ENCODE measurements at regions not wholly inside any gene's neighbourhood (a gene's known extent, or its start where the extent isn't known, plus 50 kb on each side); places are given as distances from the start of the nearest gene placed in this dataset.

DNA sequence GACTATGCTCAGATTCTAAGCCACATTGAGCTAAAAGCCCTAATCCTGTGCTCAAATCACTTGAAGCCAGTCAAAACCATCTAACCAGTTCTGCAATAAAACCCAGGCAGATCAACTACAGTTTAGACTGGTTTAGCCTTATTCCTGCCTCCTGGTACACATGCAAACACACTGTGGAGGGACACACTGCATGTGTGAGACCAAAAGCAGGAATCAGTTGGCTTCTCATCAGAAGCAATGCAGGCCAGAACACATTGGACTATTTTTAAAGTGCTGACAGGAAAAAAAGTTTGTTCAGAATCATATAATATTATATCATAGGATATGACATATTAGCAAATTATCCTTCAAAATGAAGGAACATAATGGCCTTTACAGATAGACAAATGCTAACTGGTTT is 52.5 kb upstream of the NT5C1B start:
- BruUV-seq (replicated peaks): no TSS peak
- no peak overlapping the region for H3K4me3 ChIP-seq (replicated peaks in 1 of 3; ENCODE audit: insufficient read depth in 1 of 3, low read depth in 2 of 3, low read length in 3 of 3)
- no peaks in the 10 kb centered on the region for H3K4me1 ChIP-seq (ENCODE audit: insufficient read depth, low read length)
- no peak for FAIRE-seq
- H3K4me2 ChIP-seq (ENCODE audit: low read depth, low read length): no peak overlapping the region
- no peaks in the 10 kb centered on the region for H3K79me2 ChIP-seq (ENCODE audit: insufficient read depth, low read length)
- no peak for ATAC-seq
- H4K20me1 ChIP-seq (ENCODE audit: insufficient read depth, low read length): no peaks in the 10 kb centered on the region
- no peak overlapping the region for H2AFZ ChIP-seq (ENCODE audit: low read length)
- no peaks in the 10 kb centered on the region for H3K27me3 ChIP-seq (ENCODE audit: control insufficient read depth in 1 of 2, insufficient read depth in 2 of 2, low read length in 2 of 2)
- DNase-seq (ENCODE audit: low spot score): no peak
- CTCF ChIA-PET (ENCODE audit: low intra/inter-chr PET ratio, low total read pairs): no interaction called here
- intact Hi-C loops (cut with micrococcal nuclease; ENCODE audit: unreplicated experiment): no loop called here
- POLR2A ChIA-PET: no interaction called here
- no peak overlapping the region for H3K9ac ChIP-seq (ENCODE audit: insufficient read depth, low read depth, low read length)
- H3K9me3 ChIP-seq (ENCODE audit: low read length): peaks cover under 1% of the 10 kb centered on the region; the same call in 1 of the 2 replicates
- in situ Hi-C loops (cut with HindIII; ENCODE audit: extremely low pct_ligation_motif_present, low pct_unique_long_range_greater_than_20kb): no loop called here
- H3K36me3 ChIP-seq (replicated peaks in 1 of 2; ENCODE audit: control insufficient read depth in 1 of 2, insufficient read depth in 2 of 2, low read length in 2 of 2): no peaks in the 10 kb centered on the region
- no peak overlapping the region for H3K27ac ChIP-seq (ENCODE audit: extremely low read length, insufficient read depth, low read length)
- TF ChIP-seq, protein P1, sequence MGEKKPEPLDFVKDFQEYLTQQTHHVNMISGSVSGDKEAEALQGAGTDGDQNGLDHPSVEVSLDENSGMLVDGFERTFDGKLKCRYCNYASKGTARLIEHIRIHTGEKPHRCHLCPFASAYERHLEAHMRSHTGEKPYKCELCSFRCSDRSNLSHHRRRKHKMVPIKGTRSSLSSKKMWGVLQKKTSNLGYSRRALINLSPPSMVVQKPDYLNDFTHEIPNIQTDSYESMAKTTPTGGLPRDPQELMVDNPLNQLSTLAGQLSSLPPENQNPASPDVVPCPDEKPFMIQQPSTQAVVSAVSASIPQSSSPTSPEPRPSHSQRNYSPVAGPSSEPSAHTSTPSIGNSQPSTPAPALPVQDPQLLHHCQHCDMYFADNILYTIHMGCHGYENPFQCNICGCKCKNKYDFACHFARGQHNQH (CRISPR knock-in tag; IDR thresholded peaks at IDR 0.05): no peak
- TF ChIP-seq, protein P2, sequence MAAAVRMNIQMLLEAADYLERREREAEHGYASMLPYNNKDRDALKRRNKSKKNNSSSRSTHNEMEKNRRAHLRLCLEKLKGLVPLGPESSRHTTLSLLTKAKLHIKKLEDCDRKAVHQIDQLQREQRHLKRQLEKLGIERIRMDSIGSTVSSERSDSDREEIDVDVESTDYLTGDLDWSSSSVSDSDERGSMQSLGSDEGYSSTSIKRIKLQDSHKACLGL (CRISPR knock-in tag; IDR thresholded peaks at IDR 0.05): no peak
- no peak for TF ChIP-seq MAF1 (CRISPR knock-in tag; IDR thresholded peaks at IDR 0.05; ENCODE audit: borderline replicate concordance)
- TF ChIP-seq EHMT2 (IDR thresholded peaks at IDR 0.05; ENCODE audit: borderline replicate concordance, low read depth, low read length): no peak
- no peak for TF ChIP-seq MXD4 (CRISPR knock-in tag; IDR thresholded peaks at IDR 0.05)
- no peak for TF ChIP-seq CHD4 (IDR thresholded peaks at IDR 0.05; ENCODE audit: borderline replicate concordance, low read length)
- TF ChIP-seq, protein P3, sequence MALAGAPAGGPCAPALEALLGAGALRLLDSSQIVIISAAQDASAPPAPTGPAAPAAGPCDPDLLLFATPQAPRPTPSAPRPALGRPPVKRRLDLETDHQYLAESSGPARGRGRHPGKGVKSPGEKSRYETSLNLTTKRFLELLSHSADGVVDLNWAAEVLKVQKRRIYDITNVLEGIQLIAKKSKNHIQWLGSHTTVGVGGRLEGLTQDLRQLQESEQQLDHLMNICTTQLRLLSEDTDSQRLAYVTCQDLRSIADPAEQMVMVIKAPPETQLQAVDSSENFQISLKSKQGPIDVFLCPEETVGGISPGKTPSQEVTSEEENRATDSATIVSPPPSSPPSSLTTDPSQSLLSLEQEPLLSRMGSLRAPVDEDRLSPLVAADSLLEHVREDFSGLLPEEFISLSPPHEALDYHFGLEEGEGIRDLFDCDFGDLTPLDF (CRISPR knock-in tag; IDR thresholded peaks at IDR 0.05): no peak
- TF ChIP-seq AGO2 (optimal IDR thresholded peaks at IDR 0.05; ENCODE audit: low read depth, low read length): no peak
- no peak for TF ChIP-seq ZNF557 (CRISPR knock-in tag; IDR thresholded peaks at IDR 0.05)
- TF ChIP-seq, protein P4, sequence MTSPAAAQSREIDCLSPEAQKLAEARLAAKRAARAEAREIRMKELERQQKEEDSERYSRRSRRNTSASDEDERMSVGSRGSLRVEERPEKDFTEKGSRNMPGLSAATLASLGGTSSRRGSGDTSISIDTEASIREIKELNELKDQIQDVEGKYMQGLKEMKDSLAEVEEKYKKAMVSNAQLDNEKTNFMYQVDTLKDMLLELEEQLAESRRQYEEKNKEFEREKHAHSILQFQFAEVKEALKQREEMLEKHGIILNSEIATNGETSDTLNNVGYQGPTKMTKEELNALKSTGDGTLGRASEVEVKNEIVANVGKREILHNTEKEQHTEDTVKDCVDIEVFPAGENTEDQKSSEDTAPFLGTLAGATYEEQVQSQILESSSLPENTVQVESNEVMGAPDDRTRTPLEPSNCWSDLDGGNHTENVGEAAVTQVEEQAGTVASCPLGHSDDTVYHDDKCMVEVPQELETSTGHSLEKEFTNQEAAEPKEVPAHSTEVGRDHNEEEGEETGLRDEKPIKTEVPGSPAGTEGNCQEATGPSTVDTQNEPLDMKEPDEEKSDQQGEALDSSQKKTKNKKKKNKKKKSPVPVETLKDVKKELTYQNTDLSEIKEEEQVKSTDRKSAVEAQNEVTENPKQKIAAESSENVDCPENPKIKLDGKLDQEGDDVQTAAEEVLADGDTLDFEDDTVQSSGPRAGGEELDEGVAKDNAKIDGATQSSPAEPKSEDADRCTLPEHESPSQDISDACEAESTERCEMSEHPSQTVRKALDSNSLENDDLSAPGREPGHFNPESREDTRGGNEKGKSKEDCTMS (CRISPR knock-in tag; conservative IDR thresholded peaks at IDR 0.05): no peak
- TF ChIP-seq, protein P5, sequence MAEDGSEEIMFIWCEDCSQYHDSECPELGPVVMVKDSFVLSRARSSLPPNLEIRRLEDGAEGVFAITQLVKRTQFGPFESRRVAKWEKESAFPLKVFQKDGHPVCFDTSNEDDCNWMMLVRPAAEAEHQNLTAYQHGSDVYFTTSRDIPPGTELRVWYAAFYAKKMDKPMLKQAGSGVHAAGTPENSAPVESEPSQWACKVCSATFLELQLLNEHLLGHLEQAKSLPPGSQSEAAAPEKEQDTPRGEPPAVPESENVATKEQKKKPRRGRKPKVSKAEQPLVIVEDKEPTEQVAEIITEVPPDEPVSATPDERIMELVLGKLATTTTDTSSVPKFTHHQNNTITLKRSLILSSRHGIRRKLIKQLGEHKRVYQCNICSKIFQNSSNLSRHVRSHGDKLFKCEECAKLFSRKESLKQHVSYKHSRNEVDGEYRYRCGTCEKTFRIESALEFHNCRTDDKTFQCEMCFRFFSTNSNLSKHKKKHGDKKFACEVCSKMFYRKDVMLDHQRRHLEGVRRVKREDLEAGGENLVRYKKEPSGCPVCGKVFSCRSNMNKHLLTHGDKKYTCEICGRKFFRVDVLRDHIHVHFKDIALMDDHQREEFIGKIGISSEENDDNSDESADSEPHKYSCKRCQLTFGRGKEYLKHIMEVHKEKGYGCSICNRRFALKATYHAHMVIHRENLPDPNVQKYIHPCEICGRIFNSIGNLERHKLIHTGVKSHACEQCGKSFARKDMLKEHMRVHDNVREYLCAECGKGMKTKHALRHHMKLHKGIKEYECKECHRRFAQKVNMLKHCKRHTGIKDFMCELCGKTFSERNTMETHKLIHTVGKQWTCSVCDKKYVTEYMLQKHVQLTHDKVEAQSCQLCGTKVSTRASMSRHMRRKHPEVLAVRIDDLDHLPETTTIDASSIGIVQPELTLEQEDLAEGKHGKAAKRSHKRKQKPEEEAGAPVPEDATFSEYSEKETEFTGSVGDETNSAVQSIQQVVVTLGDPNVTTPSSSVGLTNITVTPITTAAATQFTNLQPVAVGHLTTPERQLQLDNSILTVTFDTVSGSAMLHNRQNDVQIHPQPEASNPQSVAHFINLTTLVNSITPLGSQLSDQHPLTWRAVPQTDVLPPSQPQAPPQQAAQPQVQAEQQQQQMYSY (CRISPR knock-in tag; IDR thresholded peaks at IDR 0.05): no peak
- no peak for TF ChIP-seq ZNF296 (CRISPR knock-in tag; conservative IDR thresholded peaks at IDR 0.05)
